GM18951 (cell line): ENCODE measurements at regions not wholly inside any gene's neighbourhood (a gene's known extent, or its start where the extent isn't known, plus 50 kb on each side); places are given as distances from the start of the nearest gene placed in this dataset.

Source experiments
- POLR2A ChIP-seq: IDR thresholded peaks from 4 replicates; pipeline ENCODE4 v1.6.1; 2011; ENCODE audit warnings: mild to moderate bottlenecking; ENCODE audit not compliant: insufficient read length, insufficient read depth; ENCODE audit errors: extremely low read depth
- in situ Hi-C: fragments of 300-500 bp; cut with MboI; formaldehyde crosslinking; loops from one replicate; pipeline ENCODE4 v1.12.0; 2022; ENCODE audit warnings: low sequenced_read_pairs, mixed read lengths, inconsistent platforms; ENCODE audit not compliant: unreplicated experiment

GRCh38 chr13:103178986-103179943 is 113.0 kb upstream of the SLC10A2 start:
- TF ChIP-seq POLR2A = no peak
- in situ Hi-C loops = no loop called here

- no peak for TF ChIP-seq POLR2A
- in situ Hi-C loops = no loop called here
Observed at GRCh38 chr13:103174966-103175365, 108.7 kb upstream of the SLC10A2 start.

- TF ChIP-seq POLR2A = no peak
- in situ Hi-C loops = no loop called here
Observed at GRCh38 chr13:103168901-103169508, 102.8 kb upstream of the SLC10A2 start.

- TF ChIP-seq POLR2A = no peak
- in situ Hi-C loops = no loop called here
Observed at GRCh38 chr13:103164251-103164650, 98.0 kb upstream of the SLC10A2 start.

GRCh38 chr13:103161476-103161875 is 95.3 kb upstream of the SLC10A2 start:
- TF ChIP-seq POLR2A = no peak

GRCh38 chr13:103157434-103158145 is 91.4 kb upstream of the SLC10A2 start:
- in situ Hi-C loops = no loop called here
- TF ChIP-seq POLR2A = no peak

More at GRCh38 chr13:103161476-103161875, 95.3 kb upstream of the SLC10A2 start:
- in situ Hi-C loops = no loop called here

GRCh38 chr13:103157016-103157415 is 90.8 kb upstream of the SLC10A2 start:
- TF ChIP-seq POLR2A = no peak
- in situ Hi-C loops = no loop called here

- in situ Hi-C loops = no loop called here
Observed at GRCh38 chr13:103156346-103156998, 90.3 kb upstream of the SLC10A2 start.

GRCh38 chr13:103153466-103153865 is 87.2 kb upstream of the SLC10A2 start:
- in situ Hi-C loops = no loop called here
- no peak for TF ChIP-seq POLR2A

More at GRCh38 chr13:103156346-103156998, 90.3 kb upstream of the SLC10A2 start:
- no peak for TF ChIP-seq POLR2A

- TF ChIP-seq POLR2A = no peak
- in situ Hi-C loops = loop anchor here (25.0 kb wide), 1 partner anchor 561 kb away; the partner anchor contains the start of gene TPP2
Observed at GRCh38 chr13:103147961-103148360, 81.7 kb upstream of the SLC10A2 start.

- in situ Hi-C loops = loop anchor here (25.0 kb wide), 1 partner anchor 558 kb away; the partner anchor contains the start of gene TPP2
- TF ChIP-seq POLR2A = no peak
Observed at GRCh38 chr13:103145442-103145841, 79.2 kb upstream of the SLC10A2 start.

- in situ Hi-C loops = loop anchor here (25.0 kb wide), 1 partner anchor 556 kb away; the partner anchor contains the start of gene TPP2
- no peak for TF ChIP-seq POLR2A
Observed at GRCh38 chr13:103143432-103143831, 77.2 kb upstream of the SLC10A2 start.
